ENCODE measurements at regions not wholly inside any gene's neighbourhood (a gene's known extent, or its start where the extent isn't known, plus 50 kb on each side); places are given as distances from the start of the nearest gene placed in this dataset.

DNA sequence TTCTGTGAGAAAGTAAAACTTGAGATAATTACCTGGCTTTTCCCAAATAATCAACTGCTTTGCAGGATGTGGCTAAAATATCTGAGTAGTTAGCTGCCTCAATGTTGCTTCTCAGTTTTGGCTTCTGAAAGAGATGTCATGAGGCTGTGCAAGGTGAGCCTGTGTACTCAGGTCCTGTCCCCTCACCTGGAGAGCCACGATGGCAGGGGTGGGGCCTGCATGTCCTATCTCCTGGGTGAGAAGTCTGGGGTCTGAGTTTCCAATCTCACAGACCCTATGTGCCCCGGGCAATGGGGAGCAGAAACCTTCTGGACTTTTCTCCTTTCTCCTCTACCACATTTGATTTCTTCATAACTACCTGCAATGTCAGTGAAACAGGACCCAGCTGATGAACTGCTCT lies 338.6 kb upstream of the B3GAT1 start:
- intact Hi-C loops (cut with DNase I), result no loop called here
- TF ChIP-seq POLR2A (IDR thresholded peaks at IDR 0.05), result no peak
- Histone ChIP-seq H3K27ac (no peak overlapping the region), H3K4me1 (no peaks in the 10 kb centered on the region), H3K4me3 (no peak overlapping the region), H3K36me3 (no peaks in the 10 kb centered on the region), H3K9me3 (peaks cover 0 to 28% (median 2%) of the 10 kb centered on the region in 12 donors), H3K27me3 (peaks cover 0 to 40% (median 0%) of the 10 kb centered on the region in 9 donors)
- DNase-seq (peak in 2 of 5 donors; percentile 2 to 4), ATAC-seq (no peak)
- 60 to 83% (median 64%) methylated on average over 1 to 2 of the region's 2 CpGs for WGBS, 4 donors

GRCh38 chr11:134749040-134749839 lies 337.2 kb upstream of the B3GAT1 start:
- ATAC-seq (no peak), DNase-seq (peak in 1 of 5 donors; percentile 10)
- H3K27ac ChIP-seq, result no peak overlapping the region
- WGBS, 4 donors, result 37 to 46% (median 41%) methylated on average over 5 of the region's 5 CpGs
- no peaks in the 10 kb centered on the region for H3K4me1 ChIP-seq
- TF ChIP-seq POLR2A (IDR thresholded peaks at IDR 0.05) (no peak), CTCF (IDR thresholded peaks at IDR 0.05) (no peak)
- peaks cover 0 to 28% (median 0%) of the 10 kb centered on the region in 9 donors for H3K27me3 ChIP-seq
- intact Hi-C loops (cut with DNase I), result no loop called here
- H3K36me3 ChIP-seq, result no peaks in the 10 kb centered on the region
- no peak overlapping the region for H3K4me3 ChIP-seq
- peaks cover 0 to 28% (median 2%) of the 10 kb centered on the region in 12 donors for H3K9me3 ChIP-seq

DNA sequence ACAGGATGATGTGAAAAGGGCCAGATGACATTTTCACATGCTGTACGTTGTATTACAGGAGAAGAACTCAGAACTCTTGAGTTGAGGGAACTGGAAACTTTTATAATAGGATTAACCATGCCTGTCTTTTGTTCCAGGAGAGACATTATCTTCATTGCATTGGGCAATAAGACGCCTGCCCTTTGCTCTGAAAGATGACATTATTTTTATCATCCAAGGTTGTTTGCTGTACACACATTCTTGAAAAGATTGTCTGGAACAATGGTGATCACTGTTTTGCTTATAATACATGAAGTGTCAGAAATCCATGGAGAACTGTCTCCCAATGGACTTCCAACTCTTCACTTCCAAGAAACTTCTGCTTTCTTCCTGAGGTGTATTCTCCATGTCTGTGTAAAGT lies 334.6 kb upstream of the B3GAT1 start:
- WGBS, 4 donors, result 71 to 93% (median 75%) methylated on average over 2 of the region's 2 CpGs
- no peak for ATAC-seq
- H3K4me3 ChIP-seq, result no peak overlapping the region
- no peak for DNase-seq
- intact Hi-C loops (cut with DNase I), result no loop called here
- TF ChIP-seq CTCF (IDR thresholded peaks at IDR 0.05), result no peak
- no peak for TF ChIP-seq POLR2A (IDR thresholded peaks at IDR 0.05)
- H3K36me3 ChIP-seq, result no peaks in the 10 kb centered on the region
- no peak overlapping the region for H3K27ac ChIP-seq
- H3K9me3 ChIP-seq, result peaks cover 0 to 28% (median 2%) of the 10 kb centered on the region in 12 donors
- peaks cover 0 to 31% (median 0%) of the 10 kb centered on the region in 9 donors for H3K27me3 ChIP-seq
- H3K4me1 ChIP-seq, result peaks cover 0 to 11% (median 4%) of the 10 kb centered on the region in 12 donors

DNA sequence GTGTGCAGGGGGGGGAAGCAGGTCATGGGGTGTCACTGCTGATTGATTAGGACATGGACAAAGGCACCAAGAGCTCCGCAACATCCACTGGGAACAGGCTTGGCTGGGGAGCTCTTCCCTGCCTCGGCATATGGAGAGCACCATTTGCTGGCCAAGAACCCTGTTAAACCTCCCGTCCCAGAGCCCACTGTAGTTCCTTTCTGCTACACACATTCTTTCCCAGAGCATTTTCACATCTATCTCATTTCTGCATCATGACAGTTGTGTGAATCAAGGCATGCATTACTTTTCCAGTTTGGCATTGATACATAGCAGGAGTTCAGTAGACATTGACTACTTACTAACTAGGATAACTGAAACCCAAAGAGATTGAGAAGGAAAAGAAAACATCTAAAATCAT lies 333.4 kb upstream of the B3GAT1 start:
- TF ChIP-seq CTCF (IDR thresholded peaks at IDR 0.05), result no peak
- no peak for TF ChIP-seq POLR2A (IDR thresholded peaks at IDR 0.05)
- no peak for ATAC-seq
- Histone ChIP-seq H3K27ac (no peak overlapping the region), H3K4me1 (peaks cover 0 to 12% (median 6%) of the 10 kb centered on the region in 12 donors), H3K9me3 (peaks cover 0 to 28% (median 2%) of the 10 kb centered on the region in 12 donors), H3K4me3 (no peak overlapping the region), H3K36me3 (no peaks in the 10 kb centered on the region), H3K27me3 (peaks cover 0 to 26% (median 0%) of the 10 kb centered on the region in 9 donors)
- WGBS, 4 donors, result 33 to 84% (median 69%) methylated on average over 2 to 3 of the region's 3 CpGs
- DNase-seq, result peak in 1 of 5 donors; percentile 4
- intact Hi-C loops (cut with DNase I), result no loop called here

Measured in heart left ventricle (tissue), 16 donors.